ENCODE measurements at regions not wholly inside any gene's neighbourhood (a gene's known extent, or its start where the extent isn't known, plus 50 kb on each side); places are given as distances from the start of the nearest gene placed in this dataset.

- Histone ChIP-seq H3K4me2 (ENCODE audit: low read length) (no peak overlapping the region), H3K4me3 (ENCODE audit: insufficient read depth, low read depth, low read length) (no peak overlapping the region), H3K79me2 (ENCODE audit: insufficient read depth, low read length) (no peaks in the 10 kb centered on the region), H3K27ac (ENCODE audit: low read depth, low read length) (no peak overlapping the region), H3K4me1 (ENCODE audit: insufficient read depth, low read length) (peaks cover 41% of the 10 kb centered on the region), H3K9me3 (ENCODE audit: insufficient read depth, low read depth, low read length) (no peaks in the 10 kb centered on the region), H4K20me1 (ENCODE audit: insufficient read depth, low read length) (no peaks in the 10 kb centered on the region), H3K27me3 (ENCODE audit: insufficient read depth, low read length) (peaks cover 11% of the 10 kb centered on the region), H3K9ac (ENCODE audit: low read length) (no peak overlapping the region), H3K36me3 (ENCODE audit: insufficient read depth, low read length) (no peaks in the 10 kb centered on the region), H2AFZ (ENCODE audit: low read depth, low read length) (no peak overlapping the region)
- no peaks in the 10 kb centered on the region for H3K27me3 Mint-ChIP-seq (ENCODE audit: low read depth, unreplicated experiment)
- DNase-seq (ENCODE audit: low read depth): no peak
- peak overlapping the region; percentile 96 for H3K27ac Mint-ChIP-seq (ENCODE audit: unreplicated experiment)
- H3K36me3 Mint-ChIP-seq (ENCODE audit: low read depth, unreplicated experiment): no peaks in the 10 kb centered on the region
- H3K9me3 Mint-ChIP-seq (ENCODE audit: unreplicated experiment): peaks cover 1% of the 10 kb centered on the region
- peaks cover 70% of the 10 kb centered on the region for H3K4me1 Mint-ChIP-seq (ENCODE audit: low read depth, unreplicated experiment)
- TF ChIP-seq, protein P1, sequence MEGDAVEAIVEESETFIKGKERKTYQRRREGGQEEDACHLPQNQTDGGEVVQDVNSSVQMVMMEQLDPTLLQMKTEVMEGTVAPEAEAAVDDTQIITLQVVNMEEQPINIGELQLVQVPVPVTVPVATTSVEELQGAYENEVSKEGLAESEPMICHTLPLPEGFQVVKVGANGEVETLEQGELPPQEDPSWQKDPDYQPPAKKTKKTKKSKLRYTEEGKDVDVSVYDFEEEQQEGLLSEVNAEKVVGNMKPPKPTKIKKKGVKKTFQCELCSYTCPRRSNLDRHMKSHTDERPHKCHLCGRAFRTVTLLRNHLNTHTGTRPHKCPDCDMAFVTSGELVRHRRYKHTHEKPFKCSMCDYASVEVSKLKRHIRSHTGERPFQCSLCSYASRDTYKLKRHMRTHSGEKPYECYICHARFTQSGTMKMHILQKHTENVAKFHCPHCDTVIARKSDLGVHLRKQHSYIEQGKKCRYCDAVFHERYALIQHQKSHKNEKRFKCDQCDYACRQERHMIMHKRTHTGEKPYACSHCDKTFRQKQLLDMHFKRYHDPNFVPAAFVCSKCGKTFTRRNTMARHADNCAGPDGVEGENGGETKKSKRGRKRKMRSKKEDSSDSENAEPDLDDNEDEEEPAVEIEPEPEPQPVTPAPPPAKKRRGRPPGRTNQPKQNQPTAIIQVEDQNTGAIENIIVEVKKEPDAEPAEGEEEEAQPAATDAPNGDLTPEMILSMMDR (IDR thresholded peaks at IDR 0.05; ENCODE audit: insufficient read depth, low read depth, low read length): no peak
- TF ChIP-seq EZH2 (IDR thresholded peaks at IDR 0.05; ENCODE audit: insufficient read depth, low read length): no peak
- no peak for FAIRE-seq
- H3K4me3 Mint-ChIP-seq (ENCODE audit: unreplicated experiment): no peak overlapping the region
Observed at GRCh38 chr6:88381289-88381642, 215.1 kb upstream of the CNR1 start.

- FAIRE-seq: no peak
- Histone ChIP-seq H3K9ac (ENCODE audit: low read length) (no peak overlapping the region), H3K27me3 (ENCODE audit: insufficient read depth, low read length) (peaks cover 11% of the 10 kb centered on the region), H3K4me3 (ENCODE audit: insufficient read depth, low read depth, low read length) (no peak overlapping the region), H3K79me2 (ENCODE audit: insufficient read depth, low read length) (no peaks in the 10 kb centered on the region), H3K36me3 (ENCODE audit: insufficient read depth, low read length) (no peaks in the 10 kb centered on the region), H3K4me2 (ENCODE audit: low read length) (peak overlapping the region; percentile 70), H2AFZ (ENCODE audit: low read depth, low read length) (no peak overlapping the region), H3K9me3 (ENCODE audit: insufficient read depth, low read depth, low read length) (no peaks in the 10 kb centered on the region), H3K27ac (ENCODE audit: low read depth, low read length) (peak overlapping the region; percentile 35), H4K20me1 (ENCODE audit: insufficient read depth, low read length) (no peaks in the 10 kb centered on the region), H3K4me1 (ENCODE audit: insufficient read depth, low read length) (peaks cover 42% of the 10 kb centered on the region)
- H3K27ac Mint-ChIP-seq (ENCODE audit: unreplicated experiment): peak overlapping the region; percentile 96
- H3K27me3 Mint-ChIP-seq (ENCODE audit: low read depth, unreplicated experiment): no peaks in the 10 kb centered on the region
- H3K4me3 Mint-ChIP-seq (ENCODE audit: unreplicated experiment): peak overlapping the region; percentile 12
- peaks cover 73% of the 10 kb centered on the region for H3K4me1 Mint-ChIP-seq (ENCODE audit: low read depth, unreplicated experiment)
- H3K9me3 Mint-ChIP-seq (ENCODE audit: unreplicated experiment): peaks cover 1% of the 10 kb centered on the region
- DNase-seq (ENCODE audit: low read depth): peak; percentile 31
- TF ChIP-seq, protein P1 (IDR thresholded peaks at IDR 0.05; ENCODE audit: insufficient read depth, low read depth, low read length): no peak
- H3K36me3 Mint-ChIP-seq (ENCODE audit: low read depth, unreplicated experiment): no peaks in the 10 kb centered on the region
Observed at GRCh38 chr6:88380618-88381288, 214.6 kb upstream of the CNR1 start.

GRCh38 chr6:88380083-88380482, 213.9 kb upstream of the CNR1 start:
- Histone ChIP-seq H3K36me3 (ENCODE audit: insufficient read depth, low read length) (no peaks in the 10 kb centered on the region), H3K27me3 (ENCODE audit: insufficient read depth, low read length) (peaks cover 15% of the 10 kb centered on the region), H3K4me1 (ENCODE audit: insufficient read depth, low read length) (peaks cover 42% of the 10 kb centered on the region), H2AFZ (ENCODE audit: low read depth, low read length) (no peak overlapping the region), H3K79me2 (ENCODE audit: insufficient read depth, low read length) (no peaks in the 10 kb centered on the region), H4K20me1 (ENCODE audit: insufficient read depth, low read length) (no peaks in the 10 kb centered on the region), H3K27ac (ENCODE audit: low read depth, low read length) (peak overlapping the region; percentile 52), H3K9me3 (ENCODE audit: insufficient read depth, low read depth, low read length) (no peaks in the 10 kb centered on the region), H3K9ac (ENCODE audit: low read length) (peak overlapping the region; percentile 47), H3K4me2 (ENCODE audit: low read length) (peak overlapping the region; percentile 70), H3K4me3 (ENCODE audit: insufficient read depth, low read depth, low read length) (no peak overlapping the region)
- Mint-ChIP-seq H3K36me3 (ENCODE audit: low read depth, unreplicated experiment) (no peaks in the 10 kb centered on the region), H3K27ac (ENCODE audit: unreplicated experiment) (peak overlapping the region; percentile 96), H3K4me1 (ENCODE audit: low read depth, unreplicated experiment) (peaks cover 73% of the 10 kb centered on the region), H3K9me3 (ENCODE audit: unreplicated experiment) (peaks cover 3% of the 10 kb centered on the region), H3K27me3 (ENCODE audit: low read depth, unreplicated experiment) (no peaks in the 10 kb centered on the region), H3K4me3 (ENCODE audit: unreplicated experiment) (peak overlapping the region; percentile 12)
- DNase-seq (ENCODE audit: low read depth) (peak; percentile 79), FAIRE-seq (peak; percentile 66)
- no peak for TF ChIP-seq EZH2 (IDR thresholded peaks at IDR 0.05; ENCODE audit: insufficient read depth, low read length)
- TF ChIP-seq, protein P1 (IDR thresholded peaks at IDR 0.05; ENCODE audit: insufficient read depth, low read depth, low read length): no peak

All from astrocyte (in vitro differentiated cells and primary cell).